Hepatocyte (in vitro differentiated cells): ENCODE measurements at regions not wholly inside any gene's neighbourhood (a gene's known extent, or its start where the extent isn't known, plus 50 kb on each side); places are given as distances from the start of the nearest gene placed in this dataset.

Experiments
- CTCF ChIP-seq: fragments of 200-600 bp; sonication (generic); IDR thresholded peaks from 2 replicates; pipeline ENCODE4 v1.5.1; 2016; ENCODE audit warnings: antibody characterized with exemption, mild to moderate bottlenecking; ENCODE audit not compliant: poor library complexity
- EZH2 ChIP-seq: fragments of 200-600 bp; sonication (generic); IDR thresholded peaks from 2 replicates; pipeline ENCODE4 v1.6.1; 2016; ENCODE audit warnings: antibody characterized with exemption, mild to moderate bottlenecking, borderline replicate concordance
- EZH2phosphoT487 ChIP-seq: fragments of 200-600 bp; sonication (generic); IDR thresholded peaks from one replicate; pipeline ENCODE4 v1.6.1; 2018; ENCODE audit warnings: antibody characterized with exemption, mild to moderate bottlenecking, low read depth, moderate library complexity; ENCODE audit not compliant: unreplicated experiment, severe bottlenecking

- TF ChIP-seq CTCF (no peak), EZH2 (no peak), EZH2phosphoT487 (no peak)
Observed at GRCh38 chr10:78579995-78580394, 488.8 kb upstream of the ZMIZ1 start.
